C4-2B (cell line): ENCODE measurements at regions not wholly inside any gene's neighbourhood (a gene's known extent, or its start where the extent isn't known, plus 50 kb on each side); places are given as distances from the start of the nearest gene placed in this dataset.

Source experiments
- CTCF ChIP-seq: fragments of 450-650 bp; conservative IDR thresholded peaks from 2 replicates; pipeline ENCODE4 v1.5.1; 2017; ENCODE audit warnings: mild to moderate bottlenecking
- ZFX ChIP-seq: fragments of 450-650 bp; IDR thresholded peaks from 2 replicates; pipeline ENCODE4 v1.6.1; 2017

GRCh38 chr9:108681851-108682590 is 173.8 kb downstream of the ACTL7B start:
- TF ChIP-seq CTCF (no peak), ZFX (no peak)
